ENCODE measurements at regions not wholly inside any gene's neighbourhood (a gene's known extent, or its start where the extent isn't known, plus 50 kb on each side); places are given as distances from the start of the nearest gene placed in this dataset.

DNA sequence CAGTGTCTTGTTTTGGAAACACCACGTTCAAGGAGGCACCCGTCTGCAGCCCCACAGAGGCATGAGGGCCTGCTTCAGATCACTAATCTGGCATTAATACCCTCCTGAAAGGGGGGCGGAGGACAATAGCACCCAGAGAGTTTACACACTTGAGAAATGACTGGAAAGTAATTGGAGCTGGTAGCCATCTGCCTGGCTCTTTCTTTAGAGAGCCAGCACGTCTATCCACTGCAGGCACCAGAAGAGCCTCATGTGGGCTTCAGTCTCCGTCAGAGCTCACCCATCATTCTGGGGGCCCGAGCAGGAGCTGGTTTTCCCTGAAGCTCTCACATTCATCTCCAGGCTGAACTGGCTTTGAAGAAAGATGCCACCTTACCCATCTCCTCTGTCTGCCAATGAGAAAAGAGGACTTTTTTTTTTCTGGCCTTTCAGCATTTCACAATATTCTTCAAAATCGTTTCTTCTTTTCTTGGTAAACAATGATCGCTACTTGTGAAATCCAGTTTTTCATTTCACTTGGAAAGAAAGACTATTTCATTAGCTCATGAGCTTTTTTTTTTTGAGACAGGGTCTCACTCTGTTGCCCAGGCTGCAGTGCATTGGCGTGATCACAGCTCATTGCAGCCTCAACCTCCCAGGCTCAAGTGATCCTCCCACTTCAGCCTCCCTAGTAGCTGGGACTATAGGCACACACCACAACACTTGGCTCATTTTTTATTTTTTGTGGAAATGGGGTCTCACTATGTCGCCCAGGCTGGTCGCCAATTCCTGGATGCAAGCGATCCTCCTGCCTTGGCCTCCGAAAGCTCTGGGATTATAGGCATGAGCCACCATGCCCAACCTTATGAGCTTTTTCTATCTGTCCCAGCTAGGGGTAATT lies 124.7 kb upstream of the ZNF217 start:
- 81 to 84% methylated on average over 13 of the region's 13 CpGs for WGBS, 2 experiments (ENCODE audit: low coverage in 1 of 2, low lambda C conversion rate in 2 of 2, missing lambda C conversion rate in 2 of 2)
- DNase-seq = no peak
- no peaks in the 10 kb centered on the region for H4K20me1 ChIP-seq (ENCODE audit: insufficient read depth)
- H3F3A ChIP-seq (ENCODE audit: insufficient read depth) = no peaks in the 10 kb centered on the region
- no peak overlapping the region for H3K4me2 ChIP-seq (ENCODE audit: unreplicated experiment)
- in situ Hi-C loops (cut with MboI) = no loop called here
- H3K27ac ChIP-seq = no peak overlapping the region
- no peak for TF ChIP-seq EZH2phosphoT487 (IDR thresholded peaks at IDR 0.05; ENCODE audit: insufficient read depth, low read depth)
- no peak for TF ChIP-seq EZH2 (IDR thresholded peaks at IDR 0.05; ENCODE audit: insufficient read depth, poor library complexity, severe bottlenecking)
- H2AFZ ChIP-seq = peak overlapping the region; percentile 12; the same call in 1 of the 2 replicates
- H3K9me3 ChIP-seq (ENCODE audit: low read depth) = no peaks in the 10 kb centered on the region
- no peaks in the 10 kb centered on the region for H3K9me2 ChIP-seq (ENCODE audit: insufficient read depth)
- peaks cover 9% of the 10 kb centered on the region; the same call in 1 of the 2 replicates for H3K4me1 ChIP-seq (ENCODE audit: insufficient read depth)
- H3K36me3 ChIP-seq (ENCODE audit: low read depth) = no peaks in the 10 kb centered on the region
- no peaks in the 10 kb centered on the region for H3K27me3 ChIP-seq (replicated peaks; ENCODE audit: insufficient read depth)
- no peaks in the 10 kb centered on the region for H3K79me2 ChIP-seq (ENCODE audit: insufficient read depth)
- no peak overlapping the region for H3K4me3 ChIP-seq
- H3K9ac ChIP-seq = no peak overlapping the region

DNA sequence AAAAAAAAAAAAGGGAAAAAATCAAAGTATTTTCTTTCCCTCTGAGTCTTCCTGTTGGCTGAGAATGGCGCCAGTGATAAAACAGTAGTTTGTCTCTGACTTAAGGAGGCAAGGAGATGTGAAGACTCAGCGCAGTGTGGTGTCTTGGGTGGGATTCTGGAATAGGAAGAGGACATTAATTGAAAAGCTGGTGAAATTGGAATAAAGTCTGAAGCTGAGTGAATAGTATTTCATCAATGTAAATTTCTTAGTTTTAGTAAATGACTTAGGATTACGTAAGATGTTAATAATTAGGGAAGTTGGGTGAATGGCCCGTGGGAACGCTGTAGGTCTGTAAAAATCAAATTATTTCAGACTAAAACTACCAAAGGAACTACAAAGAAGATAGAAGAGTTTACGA lies 122.8 kb upstream of the ZNF217 start:
- no peak overlapping the region for H3K4me3 ChIP-seq
- 91 to 93% methylated on average over 6 of the region's 6 CpGs for WGBS, 2 experiments (ENCODE audit: low coverage in 1 of 2, low lambda C conversion rate in 2 of 2, missing lambda C conversion rate in 2 of 2)
- H3K4me2 ChIP-seq (ENCODE audit: unreplicated experiment) = no peak overlapping the region
- no peak overlapping the region for H3K27ac ChIP-seq
- H3K4me1 ChIP-seq (ENCODE audit: insufficient read depth) = peaks cover 9% of the 10 kb centered on the region; the same call in 1 of the 2 replicates
- no peaks in the 10 kb centered on the region for H3K36me3 ChIP-seq (ENCODE audit: low read depth)
- H4K20me1 ChIP-seq (ENCODE audit: insufficient read depth) = no peaks in the 10 kb centered on the region
- TF ChIP-seq EZH2phosphoT487 (IDR thresholded peaks at IDR 0.05; ENCODE audit: insufficient read depth, low read depth) = no peak
- TF ChIP-seq EZH2 (IDR thresholded peaks at IDR 0.05; ENCODE audit: insufficient read depth, poor library complexity, severe bottlenecking) = no peak
- DNase-seq = no peak
- H3K9ac ChIP-seq = no peak overlapping the region
- H3K9me2 ChIP-seq (ENCODE audit: insufficient read depth) = no peaks in the 10 kb centered on the region
- H3K27me3 ChIP-seq (replicated peaks; ENCODE audit: insufficient read depth) = no peaks in the 10 kb centered on the region
- in situ Hi-C loops (cut with MboI) = no loop called here
- no peaks in the 10 kb centered on the region for H3F3A ChIP-seq (ENCODE audit: insufficient read depth)
- H3K9me3 ChIP-seq (ENCODE audit: low read depth) = no peaks in the 10 kb centered on the region
- no peaks in the 10 kb centered on the region for H3K79me2 ChIP-seq (ENCODE audit: insufficient read depth)
- H2AFZ ChIP-seq = no peak overlapping the region

DNA sequence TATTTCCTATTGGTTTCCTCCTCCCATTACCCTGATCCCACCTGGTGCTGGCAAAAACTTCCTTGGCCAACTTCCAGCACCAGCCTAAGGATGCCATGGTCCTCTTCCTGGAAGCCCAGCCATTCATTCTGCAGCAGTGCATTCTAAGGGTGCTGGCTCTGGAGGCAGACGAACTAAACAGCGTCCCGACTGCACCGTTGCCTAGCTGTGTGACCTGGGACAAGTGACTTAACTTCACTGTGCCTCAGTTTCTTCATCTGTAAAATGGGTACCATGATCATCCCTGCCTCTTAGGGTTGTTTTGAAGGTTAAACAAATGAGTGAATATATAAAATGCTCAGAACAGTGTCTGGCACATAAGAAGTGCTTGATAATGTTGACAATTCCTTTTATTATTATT lies 120.9 kb upstream of the ZNF217 start:
- no peak overlapping the region for H3K9ac ChIP-seq
- TF ChIP-seq EZH2phosphoT487 (IDR thresholded peaks at IDR 0.05; ENCODE audit: insufficient read depth, low read depth) (no peak), EZH2 (IDR thresholded peaks at IDR 0.05; ENCODE audit: insufficient read depth, poor library complexity, severe bottlenecking) (no peak)

DNA sequence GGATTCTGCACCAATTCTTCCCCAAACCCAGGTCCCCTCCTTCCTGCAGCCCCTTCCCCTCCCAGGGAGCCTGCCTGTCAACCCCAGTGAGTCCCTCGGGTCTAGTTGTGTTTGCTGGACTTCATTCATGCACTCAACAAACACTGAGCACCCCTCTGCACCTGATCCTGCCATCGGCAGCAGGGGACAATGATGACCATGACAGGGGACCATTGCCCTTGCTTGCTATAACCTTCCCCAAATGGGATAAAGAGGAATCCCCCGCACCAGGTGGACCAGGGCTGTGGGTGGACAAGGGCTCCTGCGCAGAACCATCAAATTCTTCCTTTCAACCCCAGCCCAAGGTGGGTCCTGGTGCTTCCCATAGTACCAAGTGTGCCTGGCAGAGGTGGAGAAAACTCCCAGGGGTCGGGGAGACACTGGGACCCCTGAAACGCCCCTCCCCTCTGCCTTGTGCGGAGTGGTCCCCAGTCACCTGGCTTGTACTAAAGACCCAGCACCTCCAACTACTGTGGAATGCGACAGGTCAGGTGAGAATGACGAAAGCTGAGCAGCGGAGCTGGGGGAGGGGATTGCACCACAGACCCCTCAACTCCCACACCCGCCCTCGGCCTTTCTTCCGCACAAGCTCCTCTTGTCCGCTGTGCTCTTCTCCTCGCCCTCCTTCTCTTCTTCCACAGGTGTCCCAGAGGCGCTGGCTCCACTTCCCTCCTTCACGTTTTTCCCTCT lies 119.9 kb upstream of the ZNF217 start:
- peaks cover 10% of the 10 kb centered on the region for H3F3A ChIP-seq (ENCODE audit: insufficient read depth)
- H3K79me2 ChIP-seq (ENCODE audit: insufficient read depth) = no peaks in the 10 kb centered on the region
- H3K36me3 ChIP-seq (ENCODE audit: low read depth) = no peaks in the 10 kb centered on the region
- no peak overlapping the region for H2AFZ ChIP-seq
- H3K4me2 ChIP-seq (ENCODE audit: unreplicated experiment) = no peak overlapping the region
- H3K27me3 ChIP-seq (replicated peaks; ENCODE audit: insufficient read depth) = no peaks in the 10 kb centered on the region
- no peaks in the 10 kb centered on the region for H3K9me3 ChIP-seq (ENCODE audit: low read depth)
- WGBS, 2 experiments (ENCODE audit: low coverage in 1 of 2, low lambda C conversion rate in 2 of 2, missing lambda C conversion rate in 2 of 2) = 77 to 82% methylated on average over 13 to 17 of the region's 17 CpGs
- in situ Hi-C loops (cut with MboI) = no loop called here
- 0 out of 2 replicates have a peak, but pooled peaks cover 4% of the 10 kb centered on the region for H3K4me1 ChIP-seq (ENCODE audit: insufficient read depth)
- H3K27ac ChIP-seq = no peak overlapping the region
- H3K9ac ChIP-seq = no peak overlapping the region
- no peak overlapping the region for H3K4me3 ChIP-seq
- no peak for DNase-seq
- H3K9me2 ChIP-seq (ENCODE audit: insufficient read depth) = no peaks in the 10 kb centered on the region
- TF ChIP-seq EZH2 (IDR thresholded peaks at IDR 0.05; ENCODE audit: insufficient read depth, poor library complexity, severe bottlenecking) (no peak), EZH2phosphoT487 (IDR thresholded peaks at IDR 0.05; ENCODE audit: insufficient read depth, low read depth) (no peak)
- no peaks in the 10 kb centered on the region for H4K20me1 ChIP-seq (ENCODE audit: insufficient read depth)

More for the DNA sequence above, 120.9 kb upstream of the ZNF217 start:
- in situ Hi-C loops (cut with MboI) = no loop called here
- 98 to 99% methylated on average over 4 of the region's 4 CpGs for WGBS, 2 experiments (ENCODE audit: low coverage in 1 of 2, low lambda C conversion rate in 2 of 2, missing lambda C conversion rate in 2 of 2)
- H3K4me2 ChIP-seq (ENCODE audit: unreplicated experiment) = no peak overlapping the region
- no peaks in the 10 kb centered on the region for H3K27me3 ChIP-seq (replicated peaks; ENCODE audit: insufficient read depth)
- no peaks in the 10 kb centered on the region for H3K9me2 ChIP-seq (ENCODE audit: insufficient read depth)
- H3F3A ChIP-seq (ENCODE audit: insufficient read depth) = peaks cover 1% of the 10 kb centered on the region; the same call in 1 of the 2 replicates
- no peaks in the 10 kb centered on the region for H3K79me2 ChIP-seq (ENCODE audit: insufficient read depth)
- DNase-seq = no peak
- H3K9me3 ChIP-seq (ENCODE audit: low read depth) = no peaks in the 10 kb centered on the region
- no peaks in the 10 kb centered on the region for H3K4me1 ChIP-seq (ENCODE audit: insufficient read depth)
- H3K27ac ChIP-seq = no peak overlapping the region
- H2AFZ ChIP-seq = no peak overlapping the region
- H3K4me3 ChIP-seq = no peak overlapping the region
- no peaks in the 10 kb centered on the region for H4K20me1 ChIP-seq (ENCODE audit: insufficient read depth)
- H3K36me3 ChIP-seq (ENCODE audit: low read depth) = no peaks in the 10 kb centered on the region
